HCT116 (cell line): ENCODE measurements at regions not wholly inside any gene's neighbourhood (a gene's known extent, or its start where the extent isn't known, plus 50 kb on each side); places are given as distances from the start of the nearest gene placed in this dataset.

Experiments used
- ATAC-seq: fragments of 200-7000 bp; cut with Tn5 transposase; 2 replicates; pipeline ENCODE4 v1.9.1; 2020; ENCODE audit warnings: mild to moderate bottlenecking, moderate library complexity
- BruUV-seq: library from RNA; stranded (reverse); fragments of 400-500 nt; replicated peaks from 2 replicates; lab custom pipeline; 2021; lab: Mats Ljungman, UMichigan
- CTCF ChIA-PET: fragments of 300-600 bp; sonication (Branson Sonifier 250); formaldehyde crosslinking; loops from one replicate; lab custom pipeline; 2021; ENCODE audit warnings: antibody characterized with exemption; lab: Charles Lee
- POLR2A ChIA-PET: fragments of 300-600, 350-600 bp; sonication (Branson Sonifier 250); formaldehyde crosslinking; loops from one replicate; lab custom pipeline; 2021; ENCODE audit warnings: antibody characterized with exemption; lab: Charles Lee
- RAD21 ChIA-PET, 2 experiments: fragments of 300-600 bp; sonication (Branson Sonifier 250); formaldehyde crosslinking; loops; one replicate each; lab custom pipeline; 2023; ENCODE audit warnings: low total read pairs in 2 of 2; ENCODE audit not compliant: uncharacterized antibody in 2 of 2, unreplicated experiment in 2 of 2, low non-redundant PET in 1 of 2; lab: Charles Lee
- DNase-seq: peaks from one replicate; pipeline ENCODE4 v3.0.0-alpha.2; 2010; ENCODE audit warnings: low read depth, low spot score
- H2AFZ ChIP-seq: fragments of 200-600 bp; shearing (Covaris generic), sonication (generic); 2 replicates; pipeline ENCODE4 v1.6.1; 2017; ENCODE audit warnings: low read depth, mixed run types, mixed read lengths, antibody characterized with exemption, low read length; ENCODE audit not compliant: poor library complexity, severe bottlenecking
- H3K27ac ChIP-seq: 2 replicates; pipeline ENCODE4 v1.5.1; 2012; ENCODE audit warnings: low read depth, low read length
- H3K27me3 ChIP-seq: fragments of 200-600 bp; sonication (generic); 2 replicates; pipeline ENCODE4 v1.6.1; 2016; ENCODE audit warnings: mixed run types, low read length, mixed read lengths; ENCODE audit not compliant: insufficient read depth
- H3K36me3 ChIP-seq, 2 experiments: fragments of 200-500 bp in 1 of 2; fragments of 200-600 bp in 1 of 2; sonication (Bioruptor generic) in 1 of 2; sonication (generic) in 1 of 2; 2 replicates each; pipeline versions ENCODE4 v1.5.1 to v1.6.1; 2014 to 2016; ENCODE audit warnings: low read length in 2 of 2, inconsistent platforms in 1 of 2, mixed read lengths in 1 of 2, mixed run types in 1 of 2; ENCODE audit not compliant: insufficient read depth in 2 of 2, control insufficient read depth in 1 of 2
- H3K4me1 ChIP-seq, 2 experiments: fragments of 200-600 bp in 1 of 2; sonication (generic) in 1 of 2; 2 replicates each; pipeline versions ENCODE4 v1.5.1 to v1.6.1; 2012 to 2017; ENCODE audit warnings: low read length in 2 of 2, inconsistent platforms in 1 of 2, mild to moderate bottlenecking in 1 of 2, mixed read lengths in 1 of 2, mixed run types in 1 of 2, moderate library complexity in 1 of 2; ENCODE audit not compliant: insufficient read depth in 2 of 2, control insufficient read depth in 1 of 2
- H3K4me2 ChIP-seq: fragments of 200-600 bp; sonication (generic); 2 replicates; pipeline ENCODE4 v1.6.1; 2017; ENCODE audit warnings: mixed run types, low read length, mixed read lengths
- H3K4me3 ChIP-seq, 2 experiments: fragments of 200-600 bp in 1 of 2; sonication (generic) in 1 of 2; replicated peaks in 1 of 2; 2 replicates each; pipeline ENCODE4 v1.5.1; 2011 to 2016; ENCODE audit warnings: low read length in 2 of 2, control low read depth in 1 of 2, low read depth in 1 of 2, mild to moderate bottlenecking in 1 of 2, mixed read lengths in 1 of 2, mixed run types in 1 of 2
- H3K79me2 ChIP-seq: fragments of 200-600 bp; sonication (generic); 2 replicates; pipeline ENCODE4 v1.6.1; 2017; ENCODE audit warnings: mild to moderate bottlenecking, mixed run types, low read length, moderate library complexity, mixed read lengths; ENCODE audit not compliant: insufficient read depth
- H3K9ac ChIP-seq: fragments of 200-600 bp; sonication (generic); 2 replicates; pipeline ENCODE4 v1.6.1; 2016; ENCODE audit warnings: low read length, mixed read lengths
- H3K9me2 ChIP-seq: fragments of 200-600 bp; sonication (generic), shearing (Covaris generic); 2 replicates; pipeline ENCODE4 v1.6.1; 2017; ENCODE audit warnings: mixed run types, mild to moderate bottlenecking, moderate library complexity; ENCODE audit not compliant: insufficient read depth
- H3K9me3 ChIP-seq, 2 experiments: fragments of 200-500 bp in 1 of 2; fragments of 200-600 bp in 1 of 2; sonication (Bioruptor generic) in 1 of 2; sonication (generic) in 1 of 2; 2 replicates each; pipeline ENCODE4 v1.6.1; 2014 to 2017; ENCODE audit warnings: low read length in 2 of 2, mixed read lengths in 2 of 2, inconsistent platforms in 1 of 2, low read depth in 1 of 2, mild to moderate bottlenecking in 1 of 2, mixed run types in 1 of 2, moderate library complexity in 1 of 2; ENCODE audit not compliant: control insufficient read depth in 1 of 2, insufficient read depth in 1 of 2
- H4K20me1 ChIP-seq: fragments of 200-600 bp; sonication (generic), shearing (Covaris generic); 2 replicates; pipeline ENCODE4 v1.6.1; 2017; ENCODE audit warnings: mixed run types, mild to moderate bottlenecking, moderate library complexity; ENCODE audit not compliant: insufficient read depth
- CBX3 ChIP-seq: IDR thresholded peaks from 2 replicates; pipeline ENCODE4 v1.6.1; 2012; ENCODE audit warnings: low read depth
- CTCF ChIP-seq, 3 experiments: fragments of 200-600 bp in 1 of 3; sonication (generic) in 1 of 3; IDR thresholded peaks in 2 of 3; conservative IDR thresholded peaks in 1 of 3; 2 replicates each; pipeline ENCODE4 v1.5.1; 2012 to 2017; ENCODE audit warnings: low read depth in 2 of 3, low read length in 2 of 3, antibody characterized with exemption in 1 of 3, borderline replicate concordance in 1 of 3, control low read depth in 1 of 3, mild to moderate bottlenecking in 1 of 3, mixed read lengths in 1 of 3, mixed run types in 1 of 3, moderate library complexity in 1 of 3; ENCODE audit not compliant: insufficient read depth in 1 of 3
- EGR1 ChIP-seq: IDR thresholded peaks from 2 replicates; pipeline ENCODE4 v1.6.1; 2012; ENCODE audit warnings: low read depth
- EZH2 ChIP-seq: fragments of 200-600 bp; sonication (generic); IDR thresholded peaks from 2 replicates; pipeline ENCODE4 v1.6.1; 2017; ENCODE audit warnings: antibody characterized with exemption, mixed run types
- EZH2phosphoT487 ChIP-seq: fragments of 200-600 bp; IDR thresholded peaks from 2 replicates; pipeline ENCODE4 v1.6.1; 2018; ENCODE audit warnings: antibody characterized with exemption, borderline replicate concordance
- FOSL1 ChIP-seq: IDR thresholded peaks from 2 replicates; pipeline ENCODE4 v1.6.1; 2012; ENCODE audit warnings: low read depth
- JUND ChIP-seq: IDR thresholded peaks from 2 replicates; pipeline ENCODE4 v1.6.1; 2012
- MAX ChIP-seq: IDR thresholded peaks from 2 replicates; pipeline ENCODE4 v1.6.1; 2012
- POLR2A ChIP-seq: IDR thresholded peaks from 2 replicates; pipeline ENCODE4 v1.7.0; 2011; ENCODE audit warnings: borderline replicate concordance; ENCODE audit not compliant: insufficient read depth, insufficient read length; ENCODE audit errors: extremely low read depth
- POLR2AphosphoS5 ChIP-seq: IDR thresholded peaks from 2 replicates; pipeline ENCODE4 v1.6.1; 2011; ENCODE audit warnings: mild to moderate bottlenecking, low read depth, low read length, moderate library complexity
- RAD21 ChIP-seq: IDR thresholded peaks from 2 replicates; pipeline ENCODE4 v1.6.1; 2012; ENCODE audit warnings: low read depth, mild to moderate bottlenecking
- SIN3A ChIP-seq: IDR thresholded peaks from 2 replicates; pipeline ENCODE4 v1.6.1; 2012; ENCODE audit warnings: low read depth
- SRF ChIP-seq: IDR thresholded peaks from 2 replicates; pipeline ENCODE4 v1.6.1; 2012; ENCODE audit warnings: low read depth
- TCF7L2 ChIP-seq: IDR thresholded peaks from 2 replicates; pipeline ENCODE4 v1.7.0; 2011; ENCODE audit warnings: borderline replicate concordance, inconsistent platforms; ENCODE audit not compliant: insufficient read depth, insufficient read length; ENCODE audit errors: extremely low read depth
- YY1 ChIP-seq: IDR thresholded peaks from 2 replicates; pipeline ENCODE4 v1.6.1; 2011; ENCODE audit warnings: low read length, low read depth, moderate library complexity, mild to moderate bottlenecking; ENCODE audit not compliant: insufficient replicate concordance; ENCODE audit errors: extremely low read depth
- ZFX ChIP-seq: fragments of 450-650 bp; IDR thresholded peaks from 2 replicates; pipeline ENCODE4 v1.6.1; 2017
- ZNF274 ChIP-seq: fragments of 200-500 bp; sonication (Bioruptor generic); IDR thresholded peaks from 2 replicates; pipeline ENCODE4 v1.6.1; 2014; ENCODE audit warnings: mild to moderate bottlenecking, low read depth, low read length, inconsistent platforms
- intact Hi-C: fragments of 100-400 bp; cut with micrococcal nuclease; formaldehyde crosslinking; loops from 2 replicates; pipeline ENCODE4 v1.10.0; 2022
- TF ChIP-seq, protein P1 (sequence below): IDR thresholded peaks from 2 replicates; pipeline ENCODE4 v1.6.1; 2012

GRCh38 chr5:18312016-18312415 lies 677.8 kb downstream of the TAF11L14 start:
- H3K27ac ChIP-seq: no peak overlapping the region
- H3K9me3 ChIP-seq: peaks cover 0 to 9% of the 10 kb centered on the region in 2 experiments; a peak in 2 of 4 replicates
- H4K20me1 ChIP-seq: no peaks in the 10 kb centered on the region
- no peaks in the 10 kb centered on the region for H3K9me2 ChIP-seq
- TF ChIP-seq YY1: no peak
- no peak for TF ChIP-seq POLR2A
- no peak for TF ChIP-seq JUND
- TF ChIP-seq ZFX: no peak
- no peak for TF ChIP-seq EZH2
- TF ChIP-seq FOSL1: no peak
- TF ChIP-seq CTCF (IDR thresholded peaks at IDR 0.05 in 2 of 3, conservative IDR thresholded peaks at IDR 0.05 in 1 of 3; ENCODE audit: borderline replicate concordance in 1 of 3, insufficient read depth in 1 of 3, low read depth in 2 of 3, low read length in 2 of 3): no peak
- no peak for TF ChIP-seq EZH2phosphoT487
- TF ChIP-seq POLR2AphosphoS5: no peak
- no peak for TF ChIP-seq MAX
- TF ChIP-seq EGR1: no peak
- TF ChIP-seq TCF7L2: no peak
- no peak for TF ChIP-seq SRF
- no peak for TF ChIP-seq SIN3A
- TF ChIP-seq CBX3: no peak
- TF ChIP-seq, protein P1, sequence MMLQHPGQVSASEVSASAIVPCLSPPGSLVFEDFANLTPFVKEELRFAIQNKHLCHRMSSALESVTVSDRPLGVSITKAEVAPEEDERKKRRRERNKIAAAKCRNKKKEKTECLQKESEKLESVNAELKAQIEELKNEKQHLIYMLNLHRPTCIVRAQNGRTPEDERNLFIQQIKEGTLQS: no peak
- no peak for TF ChIP-seq ZNF274
- TF ChIP-seq RAD21: no peak
- no peaks in the 10 kb centered on the region for H3K36me3 ChIP-seq
- H3K4me1 ChIP-seq: no peaks in the 10 kb centered on the region
- no TSS peak for BruUV-seq
- no peak overlapping the region for H2AFZ ChIP-seq
- no peaks in the 10 kb centered on the region for H3K79me2 ChIP-seq
- DNase-seq: no peak
- no peaks in the 10 kb centered on the region for H3K27me3 ChIP-seq
- ChIA-PET RAD21 (no interaction called here), POLR2A (no interaction called here), CTCF (no interaction called here)
- no peak overlapping the region for H3K9ac ChIP-seq
- no peak for ATAC-seq
- intact Hi-C loops: no loop called here
- H3K4me3 ChIP-seq: no peak overlapping the region
- no peak overlapping the region for H3K4me2 ChIP-seq
